ENCODE measurements at regions not wholly inside any gene's neighbourhood (a gene's known extent, or its start where the extent isn't known, plus 50 kb on each side); places are given as distances from the start of the nearest gene placed in this dataset.

DNA sequence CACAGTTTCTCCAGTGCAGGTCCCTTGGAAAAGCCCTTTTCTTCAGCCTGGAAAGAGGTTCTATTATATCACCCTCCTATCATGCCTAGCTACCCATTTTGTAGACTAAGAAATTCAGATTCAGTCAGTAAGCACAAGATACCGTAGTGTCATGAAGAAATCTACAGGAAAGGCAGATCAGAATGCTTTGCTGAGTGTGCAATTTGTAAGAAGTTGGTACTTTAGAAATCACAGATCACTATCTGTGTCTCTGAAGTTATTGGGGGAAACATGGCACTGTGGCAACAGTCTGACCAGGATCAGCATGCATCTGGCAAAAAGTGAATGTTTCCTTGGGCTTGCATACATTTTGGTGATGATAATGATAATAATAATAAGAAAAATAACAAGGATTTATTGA, 531.8 kb downstream of the EPHB1 start:
- TF ChIP-seq, protein P1, sequence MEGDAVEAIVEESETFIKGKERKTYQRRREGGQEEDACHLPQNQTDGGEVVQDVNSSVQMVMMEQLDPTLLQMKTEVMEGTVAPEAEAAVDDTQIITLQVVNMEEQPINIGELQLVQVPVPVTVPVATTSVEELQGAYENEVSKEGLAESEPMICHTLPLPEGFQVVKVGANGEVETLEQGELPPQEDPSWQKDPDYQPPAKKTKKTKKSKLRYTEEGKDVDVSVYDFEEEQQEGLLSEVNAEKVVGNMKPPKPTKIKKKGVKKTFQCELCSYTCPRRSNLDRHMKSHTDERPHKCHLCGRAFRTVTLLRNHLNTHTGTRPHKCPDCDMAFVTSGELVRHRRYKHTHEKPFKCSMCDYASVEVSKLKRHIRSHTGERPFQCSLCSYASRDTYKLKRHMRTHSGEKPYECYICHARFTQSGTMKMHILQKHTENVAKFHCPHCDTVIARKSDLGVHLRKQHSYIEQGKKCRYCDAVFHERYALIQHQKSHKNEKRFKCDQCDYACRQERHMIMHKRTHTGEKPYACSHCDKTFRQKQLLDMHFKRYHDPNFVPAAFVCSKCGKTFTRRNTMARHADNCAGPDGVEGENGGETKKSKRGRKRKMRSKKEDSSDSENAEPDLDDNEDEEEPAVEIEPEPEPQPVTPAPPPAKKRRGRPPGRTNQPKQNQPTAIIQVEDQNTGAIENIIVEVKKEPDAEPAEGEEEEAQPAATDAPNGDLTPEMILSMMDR (conservative IDR thresholded peaks at IDR 0.05; ENCODE audit: low read depth, low read length): no peak
- TF ChIP-seq, protein P2, sequence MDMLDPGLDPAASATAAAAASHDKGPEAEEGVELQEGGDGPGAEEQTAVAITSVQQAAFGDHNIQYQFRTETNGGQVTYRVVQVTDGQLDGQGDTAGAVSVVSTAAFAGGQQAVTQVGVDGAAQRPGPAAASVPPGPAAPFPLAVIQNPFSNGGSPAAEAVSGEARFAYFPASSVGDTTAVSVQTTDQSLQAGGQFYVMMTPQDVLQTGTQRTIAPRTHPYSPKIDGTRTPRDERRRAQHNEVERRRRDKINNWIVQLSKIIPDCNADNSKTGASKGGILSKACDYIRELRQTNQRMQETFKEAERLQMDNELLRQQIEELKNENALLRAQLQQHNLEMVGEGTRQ (IDR thresholded peaks at IDR 0.05; ENCODE audit: low read depth, low read length): no peak
- no peak for TF ChIP-seq SMC3 (IDR thresholded peaks at IDR 0.05; ENCODE audit: low read depth, low read length)
- TF ChIP-seq POLR2A (IDR thresholded peaks at IDR 0.05; ENCODE audit: low read depth, low read length): no peak
- no peak for TF ChIP-seq MXI1 (IDR thresholded peaks at IDR 0.05; ENCODE audit: borderline replicate concordance, low read depth, low read length)
- TF ChIP-seq BHLHE40 (IDR thresholded peaks at IDR 0.05; ENCODE audit: low read depth, low read length): no peak
